H9 (cell line): ENCODE measurements at regions not wholly inside any gene's neighbourhood (a gene's known extent, or its start where the extent isn't known, plus 50 kb on each side); places are given as distances from the start of the nearest gene placed in this dataset.

Experiments used
- DNase-seq: peaks from one replicate; pipeline ENCODE4 v3.0.0-alpha.2; 2017
- H2AFZ ChIP-seq: one replicate; pipeline ENCODE4 v1.6.1; 2013; ENCODE audit warnings: mild to moderate bottlenecking, low read length, control low read depth, moderate library complexity
- H2AK5ac ChIP-seq: 2 replicates; pipeline ENCODE4 v1.6.1; 2013; ENCODE audit warnings: low read length, control low read depth, mixed read lengths; ENCODE audit not compliant: insufficient read length
- H2BK120ac ChIP-seq: one replicate; pipeline ENCODE4 v1.6.1; 2013; ENCODE audit warnings: low read depth, mild to moderate bottlenecking, low read length, control low read depth, inconsistent platforms; ENCODE audit not compliant: poor library complexity, severe bottlenecking
- H2BK12ac ChIP-seq: 2 replicates; pipeline ENCODE4 v1.6.1; 2013; ENCODE audit warnings: low read length, control low read depth, mixed read lengths, low read depth; ENCODE audit not compliant: insufficient read length
- H2BK15ac ChIP-seq: 2 replicates; pipeline ENCODE4 v1.6.1; 2013; ENCODE audit warnings: low read depth, low read length, control low read depth
- H2BK20ac ChIP-seq: one replicate; pipeline ENCODE4 v1.6.1; 2013; ENCODE audit warnings: low read depth, mild to moderate bottlenecking, low read length, control low read depth, inconsistent platforms; ENCODE audit not compliant: poor library complexity, severe bottlenecking
- H2BK5ac ChIP-seq: 2 replicates; pipeline ENCODE4 v1.6.1; 2013; ENCODE audit warnings: low read length, control low read depth, mixed read lengths; ENCODE audit not compliant: insufficient read length
- H3K14ac ChIP-seq: 2 replicates; pipeline ENCODE4 v1.6.1; 2013; ENCODE audit warnings: low read length, control low read depth; ENCODE audit not compliant: insufficient read depth
- H3K18ac ChIP-seq: 2 replicates; pipeline ENCODE4 v1.6.1; 2013; ENCODE audit warnings: low read depth, mild to moderate bottlenecking, mixed read lengths, low read length, control low read depth; ENCODE audit not compliant: insufficient read length
- H3K23ac ChIP-seq: 2 replicates; pipeline ENCODE4 v1.6.1; 2013; ENCODE audit warnings: low read length, control low read depth, mixed read lengths, low read depth; ENCODE audit not compliant: insufficient read length
- H3K23me2 ChIP-seq: 2 replicates; pipeline ENCODE4 v1.6.1; 2013; ENCODE audit warnings: low read depth, mild to moderate bottlenecking, mixed read lengths, low read length, control low read depth; ENCODE audit not compliant: insufficient read length, poor library complexity, severe bottlenecking
- H3K27ac ChIP-seq: 2 replicates; pipeline ENCODE4 v1.5.1; 2013; ENCODE audit warnings: low read length, control low read depth, mixed read lengths, low read depth; ENCODE audit not compliant: insufficient read length
- H3K27me3 ChIP-seq: 2 replicates; pipeline ENCODE4 v1.6.1; 2013; ENCODE audit warnings: low read length, control low read depth, inconsistent platforms; ENCODE audit not compliant: insufficient read depth
- H3K4ac ChIP-seq: 2 replicates; pipeline ENCODE4 v1.6.1; 2013; ENCODE audit warnings: low read depth, mild to moderate bottlenecking, control low read depth, inconsistent platforms, low read length, moderate library complexity
- H3K4me1 ChIP-seq: 2 replicates; pipeline ENCODE4 v1.6.1; 2013; ENCODE audit warnings: low read length, control low read depth, inconsistent platforms; ENCODE audit not compliant: insufficient read depth
- H3K4me2 ChIP-seq: 2 replicates; pipeline ENCODE4 v1.6.1; 2013; ENCODE audit warnings: low read length, control low read depth, mixed read lengths; ENCODE audit not compliant: insufficient read length, insufficient read depth
- H3K56ac ChIP-seq: 2 replicates; pipeline ENCODE4 v1.6.1; 2013; ENCODE audit warnings: low read depth, mild to moderate bottlenecking, mixed read lengths, low read length, control low read depth; ENCODE audit not compliant: insufficient read length
- H3K79me1 ChIP-seq: 2 replicates; pipeline ENCODE4 v1.6.1; 2013; ENCODE audit warnings: low read depth, mild to moderate bottlenecking, moderate library complexity, low read length, control low read depth, inconsistent platforms; ENCODE audit not compliant: insufficient read depth, poor library complexity, severe bottlenecking
- H3K79me2 ChIP-seq: 2 replicates; pipeline ENCODE4 v1.6.1; 2013; ENCODE audit warnings: low read length, control low read depth, inconsistent platforms; ENCODE audit not compliant: insufficient read depth
- H3K9ac ChIP-seq: 2 replicates; pipeline ENCODE4 v1.6.1; 2013; ENCODE audit warnings: low read length, control low read depth, mixed read lengths; ENCODE audit not compliant: insufficient read length; ENCODE audit errors: extremely low read depth
- H3K9me3 ChIP-seq: one replicate; pipeline ENCODE4 v1.6.1; 2013; ENCODE audit warnings: low read depth, low read length, inconsistent platforms; ENCODE audit not compliant: control insufficient read depth
- H3T11ph ChIP-seq: one replicate; pipeline ENCODE4 v1.6.1; 2013; ENCODE audit warnings: mild to moderate bottlenecking, low read length, control low read depth, inconsistent platforms
- H4K20me1 ChIP-seq: one replicate; pipeline ENCODE4 v1.6.1; 2013; ENCODE audit not compliant: control insufficient read depth, insufficient read length, insufficient read depth
- H4K5ac ChIP-seq: 2 replicates; pipeline ENCODE4 v1.6.1; 2013; ENCODE audit warnings: low read depth, mild to moderate bottlenecking, mixed read lengths, low read length, control low read depth; ENCODE audit not compliant: insufficient read length
- H4K8ac ChIP-seq: replicated peaks from 2 replicates; pipeline ENCODE4 v1.6.1; 2013; ENCODE audit warnings: low read length, control low read depth, mixed read lengths, low read depth; ENCODE audit not compliant: insufficient read length
- H4K91ac ChIP-seq: 2 replicates; pipeline ENCODE4 v1.6.1; 2013; ENCODE audit warnings: low read depth, mild to moderate bottlenecking, moderate library complexity, mixed read lengths, low read length, control low read depth; ENCODE audit not compliant: insufficient read length
- H3K27ac Mint-ChIP-seq, 3 experiments: 2 replicates in 2 of 3; 3 replicates in 1 of 3; pipeline ENCODE4 v1.8.0; 2020 to 2021; ENCODE audit warnings: mixed read lengths in 3 of 3, mild to moderate bottlenecking in 1 of 3, moderate library complexity in 1 of 3
- H3K27me3 Mint-ChIP-seq: 2 replicates; pipeline ENCODE4 v1.8.0; 2021; ENCODE audit warnings: low read depth, mild to moderate bottlenecking, moderate library complexity, mixed read lengths
- H3K36me3 Mint-ChIP-seq, 3 experiments: 2 replicates in 2 of 3; 3 replicates in 1 of 3; pipeline ENCODE4 v1.8.0; 2020 to 2021; ENCODE audit warnings: low read depth in 3 of 3, mixed read lengths in 3 of 3; ENCODE audit not compliant: insufficient read depth in 1 of 3
- H3K4me1 Mint-ChIP-seq, 2 experiments: 2 replicates each; pipeline ENCODE4 v1.8.0; 2020; ENCODE audit warnings: mixed read lengths in 2 of 2
- H3K4me3 Mint-ChIP-seq, 2 experiments: 2 replicates in 1 of 2; 3 replicates in 1 of 2; pipeline ENCODE4 v1.8.0; 2020 to 2021; ENCODE audit warnings: mild to moderate bottlenecking in 2 of 2, mixed read lengths in 2 of 2, moderate library complexity in 1 of 2
- H3K9me3 Mint-ChIP-seq, 2 experiments: 2 replicates in 1 of 2; 3 replicates in 1 of 2; pipeline ENCODE4 v1.8.0; 2020; ENCODE audit warnings: mild to moderate bottlenecking in 2 of 2, mixed read lengths in 2 of 2, moderate library complexity in 1 of 2
- CTCF ChIP-seq: fragments of 200-600 bp; sonication (generic); conservative IDR thresholded peaks from 3 replicates; pipeline ENCODE4 v1.8.0; 2021; ENCODE audit warnings: antibody characterized with exemption, mild to moderate bottlenecking
- WGBS: extraction: QIAGEN DNeasy Blood & Tissue Kit; methylation state at CpG from one replicate; pipeline ENCODE4 v1.1.7; 2013; ENCODE audit warnings: missing lambda C conversion rate, low lambda C conversion rate, mixed read lengths; ENCODE audit not compliant: insufficient read length; ENCODE audit errors: extremely low coverage; 5-methylcytosine and 5-hydroxymethylcytosine counted together

GRCh38 chrX:80572636-80573035 is 152.4 kb downstream of the TENT5D start:
- Histone ChIP-seq H3T11ph (no peak overlapping the region), H4K91ac (no peak overlapping the region), H4K20me1 (no peaks in the 10 kb centered on the region), H3K79me1 (no peaks in the 10 kb centered on the region), H3K27me3 (no peaks in the 10 kb centered on the region), H3K18ac (no peak overlapping the region), H2BK20ac (no peak overlapping the region), H2BK5ac (no peak overlapping the region), H2BK12ac (no peak overlapping the region), H2BK15ac (no peak overlapping the region), H2AFZ (no peak overlapping the region), H4K8ac (no peak overlapping the region), H3K56ac (no peak overlapping the region), H3K9ac (no peak overlapping the region), H3K4me2 (no peak overlapping the region), H2AK5ac (no peak overlapping the region), H3K23me2 (no peaks in the 10 kb centered on the region), H3K4ac (no peak overlapping the region), H3K79me2 (no peaks in the 10 kb centered on the region), H3K23ac (no peak overlapping the region), H3K14ac (no peak overlapping the region), H2BK120ac (no peak overlapping the region), H3K4me1 (no peaks in the 10 kb centered on the region), H3K9me3 (peaks cover 22% of the 10 kb centered on the region), H4K5ac (no peak overlapping the region), H3K27ac (no peak overlapping the region)
- no CpG with 5 or more reads among the region's 13 CpGs for WGBS
- TF ChIP-seq CTCF, result no peak
- Mint-ChIP-seq H3K4me1 (0 out of 4 replicates have a peak, but pooled peaks cover 0 to 3% of the 10 kb centered on the region in 2 experiments), H3K27me3 (peaks cover 7% of the 10 kb centered on the region), H3K36me3 (peaks cover 14 to 48% (median 19%) of the 10 kb centered on the region in 3 experiments), H3K27ac (no peak overlapping the region), H3K9me3 (peaks cover 79 to 92% of the 10 kb centered on the region in 2 experiments), H3K4me3 (no peak overlapping the region)
- no peak for DNase-seq
